GM21786 (cell line): ENCODE measurements at regions not wholly inside any gene's neighbourhood (a gene's known extent, or its start where the extent isn't known, plus 50 kb on each side); places are given as distances from the start of the nearest gene placed in this dataset.

Source experiments
- ATAC-seq: cut with Tn5 transposase; IDR thresholded peaks from one replicate; pipeline ENCODE4 v1.9.1; 2021; ENCODE audit not compliant: unreplicated experiment

GRCh38 chr18:39025531-39025930 is 1459.9 kb upstream of the CELF4 start:
- no peak for ATAC-seq

DNA sequence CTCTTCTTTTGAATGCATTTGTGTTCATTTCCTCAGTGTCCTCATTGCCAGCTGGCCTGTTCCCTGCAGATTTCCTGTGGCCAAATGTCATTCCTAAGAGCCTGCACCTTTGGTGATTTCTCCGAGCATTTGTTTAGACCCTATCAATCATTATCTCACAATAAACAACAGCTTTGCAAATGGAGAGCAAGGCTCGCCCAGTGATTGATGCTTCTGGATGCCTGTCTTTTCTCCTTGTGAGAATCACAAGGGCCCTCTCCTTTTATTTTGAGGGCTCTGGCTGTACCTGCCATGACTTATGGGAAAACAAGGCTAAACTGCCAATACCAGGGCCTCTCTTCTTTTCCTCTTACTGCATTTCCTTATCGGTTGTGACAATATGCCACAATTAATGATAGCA is 1454.4 kb upstream of the CELF4 start:
- ATAC-seq, result no peak

DNA sequence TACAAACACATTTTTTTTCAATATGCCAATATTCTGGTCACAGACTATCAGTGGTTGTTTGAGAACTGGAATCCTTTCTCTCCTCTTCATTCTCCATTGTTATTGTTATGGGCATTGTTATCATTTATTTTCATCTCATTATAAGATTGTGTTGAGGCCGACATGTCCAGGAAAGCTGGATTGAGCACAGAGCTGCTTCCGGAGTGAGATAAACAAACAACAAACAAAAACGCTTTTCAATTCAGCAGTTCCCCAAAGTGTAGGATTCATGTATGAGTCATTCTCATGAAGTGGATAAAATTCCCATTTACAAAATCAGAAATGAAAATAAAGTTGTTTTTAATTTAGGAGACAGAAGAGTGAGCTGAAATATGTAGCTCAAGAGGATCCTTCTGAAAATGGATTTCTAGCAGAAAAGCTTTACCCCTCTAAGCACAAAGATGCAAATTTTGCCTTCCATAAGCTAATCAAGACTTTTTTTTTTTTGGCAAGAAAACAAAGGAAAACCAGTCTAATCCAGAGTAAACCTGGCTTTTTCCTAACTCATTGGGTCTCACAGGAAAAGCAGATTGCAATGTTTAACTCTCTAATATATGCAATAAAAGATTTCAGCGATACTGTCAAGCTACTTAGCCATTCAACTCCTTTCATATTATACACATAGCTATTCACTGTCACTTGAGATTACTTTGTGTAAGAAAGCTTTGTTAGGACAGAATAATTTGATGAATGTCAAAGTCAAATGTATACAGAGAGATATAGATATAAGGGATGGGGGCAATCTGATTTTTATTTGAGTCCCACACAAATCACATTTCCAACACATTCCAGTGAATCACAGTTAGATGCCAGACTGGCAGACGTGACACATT is 1441.7 kb upstream of the CELF4 start:
- ATAC-seq, result no peak

GRCh38 chr18:38996056-38996455 is 1430.5 kb upstream of the CELF4 start:
- ATAC-seq, result no peak

DNA sequence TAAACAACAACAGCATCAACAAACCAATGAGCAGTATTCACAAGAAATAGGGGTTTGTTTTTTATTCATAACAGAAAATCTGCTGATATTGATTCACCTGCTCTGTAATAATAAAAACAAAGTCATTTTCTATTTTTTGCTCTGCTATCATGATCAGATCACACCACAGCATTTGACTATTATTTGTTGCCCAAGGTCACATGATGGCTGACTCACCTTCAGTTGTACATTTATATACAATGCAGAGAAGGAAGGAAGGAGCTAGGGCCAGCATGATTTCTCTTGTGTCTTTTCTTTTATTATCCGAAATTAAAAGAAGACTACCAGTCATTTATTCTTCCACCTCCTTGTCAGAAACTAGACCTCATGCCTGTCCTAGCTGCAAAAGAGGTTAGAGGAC is 1427.7 kb upstream of the CELF4 start:
- ATAC-seq, result no peak

- no peak for ATAC-seq
These were observed 1419.4 kb upstream of the CELF4 start for GRCh38 chr18:38984968-38985367.

DNA sequence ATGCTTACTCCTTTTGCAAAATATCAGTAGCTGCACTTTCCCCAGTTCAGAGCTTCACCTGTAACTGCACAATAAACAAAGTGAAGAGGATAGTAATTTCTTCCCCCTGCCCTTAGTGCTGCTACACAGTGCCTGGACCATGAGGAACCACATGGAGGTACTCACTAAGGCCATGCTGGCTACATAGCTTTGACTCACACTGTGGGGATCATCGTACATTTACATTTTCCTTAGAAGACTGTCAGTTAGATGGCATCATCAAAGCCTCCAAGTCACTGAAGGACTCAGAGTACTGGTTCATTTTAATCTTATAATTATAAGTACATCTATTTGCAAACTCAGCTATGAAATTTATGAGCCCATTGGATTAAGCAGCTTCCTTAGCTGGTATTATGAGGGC is 1416.5 kb upstream of the CELF4 start:
- ATAC-seq, result no peak

DNA sequence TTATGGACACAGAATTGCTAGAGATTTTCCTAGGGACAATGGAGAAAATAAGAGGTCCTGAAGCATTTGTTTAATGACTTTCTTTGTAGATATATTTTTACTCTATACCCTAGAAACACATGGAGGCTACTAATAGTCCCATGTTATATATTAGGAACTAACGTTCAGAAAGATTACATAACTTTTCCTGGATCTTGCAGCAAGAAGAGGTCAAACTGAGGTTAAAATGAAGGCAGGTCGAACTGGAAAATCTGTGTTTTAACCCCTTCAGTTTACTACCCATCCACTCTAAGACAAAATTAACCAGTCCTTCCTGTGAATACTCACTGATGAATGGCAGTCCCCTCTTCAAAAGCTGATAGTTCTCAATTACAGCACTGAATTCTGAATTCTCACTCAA is 1415.8 kb upstream of the CELF4 start:
- no peak for ATAC-seq

DNA sequence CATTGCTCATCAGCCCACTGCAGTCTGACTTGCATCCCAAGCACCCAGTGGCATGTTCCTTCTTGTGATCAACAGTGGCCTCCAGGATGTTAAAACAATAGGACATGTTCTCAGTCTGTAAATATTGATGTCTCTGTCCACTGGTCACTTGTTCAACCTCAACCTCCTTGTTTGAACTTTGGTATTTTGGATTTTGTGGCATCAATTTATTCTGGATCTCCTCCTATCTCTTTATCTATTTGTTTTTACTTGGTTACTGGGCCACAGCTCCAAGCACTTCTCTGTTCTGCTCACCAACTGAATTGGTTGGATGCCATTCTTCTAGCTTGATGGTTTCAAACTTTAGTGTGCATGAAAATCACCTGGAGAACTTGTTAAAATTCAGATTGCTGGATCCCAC is 1414.8 kb upstream of the CELF4 start:
- no peak for ATAC-seq

DNA sequence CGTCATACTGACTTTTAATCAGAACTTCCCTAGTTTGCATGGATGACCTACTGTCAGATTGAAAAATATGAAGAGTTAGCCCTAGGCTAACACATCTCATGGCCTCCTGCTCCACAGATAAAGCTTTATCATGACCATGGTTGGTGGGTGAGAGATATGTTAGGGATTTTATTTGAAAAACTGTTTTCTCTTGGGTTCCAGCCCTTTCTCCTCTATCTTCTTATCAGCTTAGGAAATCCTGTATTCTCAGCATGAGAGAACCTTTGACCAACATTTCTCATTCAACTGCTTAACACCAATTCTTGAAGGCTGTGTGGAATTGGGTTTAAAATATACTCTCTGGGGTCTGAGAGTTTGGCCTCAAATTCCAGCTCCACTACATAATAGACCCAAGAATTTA is 1407.0 kb upstream of the CELF4 start:
- ATAC-seq, result no peak

DNA sequence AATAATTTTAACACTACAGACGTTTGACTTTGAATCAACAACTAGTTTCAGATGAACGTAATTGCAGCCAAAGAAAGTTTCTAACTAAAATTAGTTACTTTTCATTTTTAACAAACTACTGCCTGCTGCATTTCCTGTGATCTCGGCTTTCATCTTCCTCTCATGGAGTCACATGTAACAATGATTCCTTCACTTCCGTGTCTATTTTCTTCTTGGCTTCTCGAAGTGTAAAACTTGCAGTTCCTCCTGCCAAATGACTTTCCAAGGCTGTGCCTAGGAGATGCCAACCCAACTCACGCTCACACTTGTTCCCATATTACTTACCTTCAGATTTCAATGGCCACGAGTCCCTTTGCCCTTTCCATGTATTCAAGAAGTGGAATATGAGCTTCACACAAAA is 1406.3 kb upstream of the CELF4 start:
- no peak for ATAC-seq

- no peak for ATAC-seq
These were observed 1401.2 kb upstream of the CELF4 start for GRCh38 chr18:38966841-38967240.

DNA sequence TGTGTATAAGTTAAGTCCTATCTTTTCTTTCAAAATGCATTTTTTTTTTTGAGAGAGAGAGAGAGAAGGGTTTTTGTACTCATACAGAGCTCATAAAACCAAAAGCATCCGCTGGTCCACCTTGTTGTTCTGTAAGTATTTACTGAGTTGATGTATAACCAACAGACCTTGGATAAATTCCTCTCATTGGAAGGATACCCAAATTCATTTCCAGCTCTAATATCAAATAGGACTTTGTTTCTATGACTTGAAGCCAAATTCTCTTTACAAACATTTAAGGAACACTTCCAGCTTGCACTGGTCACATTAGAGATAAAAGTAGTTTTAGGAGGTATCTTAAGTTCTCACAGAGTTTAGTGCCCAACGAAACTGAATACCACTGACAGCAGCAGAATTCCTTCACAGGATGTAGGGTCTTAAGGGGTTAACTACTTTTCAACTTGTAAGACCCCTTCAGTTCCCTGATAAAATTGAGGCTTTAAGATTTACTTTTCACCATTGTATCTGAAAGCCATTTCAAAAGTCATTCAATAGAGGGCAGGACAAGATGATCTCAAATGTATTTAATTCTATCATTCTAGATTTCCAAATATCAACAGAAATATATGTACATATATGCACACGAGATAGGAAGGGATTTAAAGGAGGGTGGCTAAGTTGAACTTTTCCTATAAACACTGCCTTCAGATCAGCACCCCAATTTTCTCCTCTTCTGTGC is 1398.5 kb upstream of the CELF4 start:
- no peak for ATAC-seq

DNA sequence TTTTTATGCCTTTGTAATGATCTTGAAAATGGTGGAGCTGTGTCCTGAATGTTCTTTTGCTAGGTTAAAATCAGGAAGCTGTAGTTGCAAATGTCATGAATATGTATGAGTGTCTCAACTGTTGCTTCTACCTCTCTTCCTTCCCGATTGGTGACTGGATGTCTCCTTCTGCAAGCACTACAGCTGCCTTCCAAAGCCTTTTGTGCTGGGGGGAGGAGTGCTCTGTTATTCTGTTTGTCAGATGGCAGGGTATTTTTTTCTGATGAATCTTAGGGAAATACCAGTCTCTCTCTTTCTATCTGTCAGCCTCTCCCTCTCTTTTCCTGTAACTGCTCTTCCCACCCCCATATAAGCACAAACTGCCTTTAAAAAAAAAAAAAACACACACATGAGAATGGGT is 1396.3 kb upstream of the CELF4 start:
- ATAC-seq, result no peak

DNA sequence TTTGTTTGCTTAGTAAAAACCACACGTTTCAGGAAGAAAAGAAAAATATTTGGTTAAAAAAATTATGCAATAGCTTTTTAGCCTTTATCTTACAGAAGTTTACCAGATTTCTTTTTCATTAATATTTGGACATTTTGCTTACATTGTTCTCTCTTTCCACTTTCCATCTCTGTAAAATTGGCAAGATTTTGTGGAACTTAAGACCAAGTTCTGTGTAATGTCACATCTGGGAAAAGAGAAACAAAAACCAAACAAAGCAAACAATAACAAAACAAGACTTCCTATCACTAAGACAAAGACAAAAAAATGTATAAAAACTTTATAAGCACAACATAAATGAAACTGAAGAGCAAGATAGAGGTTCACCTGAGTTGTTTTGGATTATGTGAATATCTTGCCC is 1392.1 kb upstream of the CELF4 start:
- no peak for ATAC-seq

DNA sequence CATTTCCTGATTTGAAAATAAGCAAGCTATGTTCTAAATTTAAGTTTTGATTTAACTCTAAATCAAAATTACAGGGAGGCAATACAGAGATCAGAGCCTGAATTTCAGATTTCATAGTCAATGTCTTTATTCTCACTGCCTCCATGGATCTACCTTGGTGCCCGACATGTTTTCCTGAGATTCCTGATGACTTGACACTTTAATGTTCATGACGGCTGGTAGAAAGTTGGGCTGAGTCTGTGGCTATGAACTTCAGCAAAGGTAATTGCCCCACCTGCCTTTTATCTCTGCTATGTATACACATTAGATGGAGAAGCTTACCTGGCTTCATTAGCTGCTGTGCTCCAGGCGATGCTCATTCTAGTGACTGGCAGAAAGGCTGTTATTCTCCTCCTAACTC is 1390.5 kb upstream of the CELF4 start:
- ATAC-seq, result no peak

DNA sequence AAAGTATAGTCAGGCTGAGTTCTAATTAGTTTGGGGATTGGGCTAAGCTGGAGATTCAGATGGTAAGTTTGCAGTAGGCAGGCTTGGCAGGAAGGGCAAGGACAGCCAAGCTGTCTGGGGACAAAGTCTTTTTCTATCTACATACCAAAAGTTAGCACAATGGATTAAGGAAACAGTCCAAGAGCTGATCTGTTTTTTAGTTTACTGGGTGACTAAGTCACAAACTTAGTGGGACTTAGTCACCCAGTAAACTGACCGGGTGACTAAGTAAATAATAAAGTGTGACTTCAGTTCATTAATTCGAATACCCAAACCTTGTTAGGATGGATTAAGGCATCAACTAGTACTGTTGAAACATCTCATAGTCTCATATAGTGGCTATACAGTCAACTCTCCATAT is 1386.0 kb upstream of the CELF4 start:
- no peak for ATAC-seq

DNA sequence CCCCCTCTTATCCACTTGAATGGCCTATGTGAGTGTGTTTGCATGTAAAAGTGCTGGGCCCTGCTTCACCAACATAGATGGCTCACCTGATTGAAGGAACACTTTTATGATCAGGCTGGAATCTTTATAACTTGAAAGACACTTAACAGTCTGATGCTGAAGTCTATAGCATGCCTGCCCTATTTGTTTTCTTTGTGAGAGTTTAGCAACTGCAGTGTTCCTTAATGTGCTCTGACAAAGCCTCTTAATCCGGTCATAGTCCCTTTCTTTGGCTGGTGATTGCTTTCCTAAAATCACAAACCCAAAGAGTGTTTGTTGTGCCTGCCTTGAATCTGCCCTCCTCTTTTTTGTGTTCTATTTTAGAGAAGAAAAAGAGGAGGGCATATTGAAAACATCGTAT is 1382.8 kb upstream of the CELF4 start:
- ATAC-seq, result no peak

- no peak for ATAC-seq
These were observed 1378.9 kb upstream of the CELF4 start for GRCh38 chr18:38944446-38945024.

DNA sequence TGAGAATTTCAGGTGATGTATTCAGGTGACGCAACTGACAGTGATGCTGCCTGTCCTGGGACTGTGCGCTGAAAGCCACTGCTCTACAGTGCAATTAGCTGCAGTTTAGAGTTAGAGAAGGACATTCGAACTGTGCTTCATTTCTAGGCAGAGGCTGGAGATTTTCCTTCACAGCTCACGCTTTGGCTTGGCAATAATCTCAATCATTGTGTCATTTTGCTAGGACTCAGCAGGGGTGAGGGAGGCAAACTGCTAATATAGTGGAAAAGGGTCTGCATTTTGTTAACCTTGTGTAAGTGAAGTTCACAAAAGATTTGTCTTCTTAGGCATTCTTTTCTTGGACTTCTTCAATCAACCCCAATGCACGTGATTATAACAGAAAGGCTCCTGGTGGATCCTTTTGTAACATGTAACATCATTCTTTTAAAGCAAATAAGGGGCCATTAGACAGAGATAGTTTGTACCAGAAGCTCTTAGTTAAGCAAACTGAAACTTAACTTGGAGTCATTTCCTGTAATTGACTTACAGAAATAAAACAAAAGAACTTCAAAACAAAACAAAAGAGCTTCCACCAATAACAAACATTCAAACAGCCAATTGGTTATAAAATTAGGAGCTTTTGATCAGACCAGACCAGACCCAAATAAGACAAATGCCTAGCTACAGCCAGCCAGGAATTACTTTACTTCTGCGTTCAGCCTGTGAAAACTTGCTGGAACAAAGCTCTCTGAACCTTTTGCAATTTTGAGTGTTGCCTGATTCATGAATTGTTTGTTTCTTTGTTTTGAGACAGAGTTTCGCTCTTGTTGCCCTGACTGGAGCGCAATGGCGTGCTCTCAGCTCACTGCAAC is 1376.3 kb upstream of the CELF4 start:
- ATAC-seq, result no peak

GRCh38 chr18:38940863-38941531 is 1375.4 kb upstream of the CELF4 start:
- ATAC-seq, result peak; percentile 75
